Spleen (tissue), 7 donors: ENCODE measurements at regions not wholly inside any gene's neighbourhood (a gene's known extent, or its start where the extent isn't known, plus 50 kb on each side); places are given as distances from the start of the nearest gene placed in this dataset.

Experiments
- CTCF ChIP-seq, 11 experiments: fragments of 200-600 bp in 7 of 11; fragments of 450-650 bp in 4 of 11; sonication (generic) in 4 of 11; IDR thresholded peaks in 8 of 11; conservative IDR thresholded peaks in 3 of 11; 1 replicate in 7 of 11; 2 replicates in 4 of 11; pipeline versions ENCODE4 v1.4.0 to v1.8.0; 2016 to 2021; ENCODE audit warnings: antibody characterized with exemption in 11 of 11, inconsistent platforms in 4 of 11, mild to moderate bottlenecking in 1 of 11
- POLR2AphosphoS5 ChIP-seq, 3 donors: sonication (generic); formaldehyde crosslinking; IDR thresholded peaks; one replicate each; pipeline ENCODE4 v1.5.1; 2017; ENCODE audit warnings: antibody characterized with exemption in 3 of 3
- donor health status: DM: no; HTN: no; CAD: no; lungs with moderate emphysema.
- donor health status: DM: no; HTN: no; CAD: no.
- donor health status: DM: no; HTN: no; CAD: no.

DNA sequence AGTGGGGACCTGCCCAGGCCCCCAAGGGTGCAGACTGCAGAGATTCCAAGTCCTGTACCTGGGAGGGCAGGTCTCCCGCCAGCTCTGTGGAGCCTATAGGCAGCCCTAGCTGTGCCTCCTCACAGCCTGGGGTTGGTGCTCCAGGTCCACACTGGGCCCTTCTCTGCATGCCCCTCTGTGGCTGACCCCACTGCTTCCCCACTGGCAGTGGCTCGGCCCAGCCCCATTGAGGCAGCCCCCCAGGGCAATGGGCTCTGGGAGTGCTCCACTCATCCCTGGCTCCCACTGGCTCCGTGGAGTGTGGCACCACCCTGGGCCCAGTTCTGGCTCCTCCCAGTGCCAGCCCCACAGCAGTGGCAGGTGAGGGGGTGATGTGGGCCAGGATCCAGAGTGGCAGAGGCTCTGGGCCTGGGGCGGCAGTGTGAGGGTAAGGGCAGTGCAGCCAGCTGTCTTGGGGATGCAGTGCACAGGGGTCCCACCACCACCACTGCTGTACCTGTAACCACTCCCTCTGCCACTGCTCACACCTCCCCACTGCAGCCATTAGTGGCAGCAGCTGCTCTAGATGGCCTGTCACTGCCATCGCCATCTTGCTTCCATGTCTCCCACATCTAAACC, 312.2 kb downstream of the GPM6A start:
- TF ChIP-seq CTCF (IDR thresholded peaks at IDR 0.05 in 8 of 11, conservative IDR thresholded peaks at IDR 0.05 in 3 of 11) (no peak), POLR2AphosphoS5 (IDR thresholded peaks at IDR 0.05) (no peak)
